GM18517 (cell line): ENCODE measurements at regions not wholly inside any gene's neighbourhood (a gene's known extent, or its start where the extent isn't known, plus 50 kb on each side); places are given as distances from the start of the nearest gene placed in this dataset.
"Not testable (repeated sequence)": the region's sequence is repeated elsewhere in the genome, so short reads cannot be mapped to it uniquely, and the experiment has no call there.

Source experiments
- ATAC-seq: cut with Tn5 transposase; IDR thresholded peaks from one replicate; pipeline ENCODE4 v1.9.1; 2021; ENCODE audit warnings: mild to moderate bottlenecking, moderate library complexity; ENCODE audit not compliant: unreplicated experiment

DNA sequence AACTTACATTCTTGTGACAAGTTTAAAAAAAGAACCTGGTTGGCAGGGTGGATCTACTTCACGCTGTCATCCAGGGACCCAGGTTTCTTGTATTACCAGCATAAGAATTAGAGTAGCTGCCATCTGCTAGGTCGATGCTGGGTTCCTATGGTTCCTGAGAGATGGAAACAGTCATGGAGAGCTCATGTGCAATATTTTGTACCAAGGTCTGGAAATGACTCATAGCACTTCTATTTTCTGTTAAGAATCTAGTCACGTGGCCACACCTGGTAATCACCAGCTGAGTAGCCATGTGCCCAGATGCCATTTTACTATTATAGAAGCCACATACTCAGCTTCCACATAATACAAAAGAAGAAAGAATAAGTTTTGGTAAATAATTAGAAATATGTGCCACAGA, 171.3 kb downstream of the CD83 start:
- ATAC-seq, result no peak

DNA sequence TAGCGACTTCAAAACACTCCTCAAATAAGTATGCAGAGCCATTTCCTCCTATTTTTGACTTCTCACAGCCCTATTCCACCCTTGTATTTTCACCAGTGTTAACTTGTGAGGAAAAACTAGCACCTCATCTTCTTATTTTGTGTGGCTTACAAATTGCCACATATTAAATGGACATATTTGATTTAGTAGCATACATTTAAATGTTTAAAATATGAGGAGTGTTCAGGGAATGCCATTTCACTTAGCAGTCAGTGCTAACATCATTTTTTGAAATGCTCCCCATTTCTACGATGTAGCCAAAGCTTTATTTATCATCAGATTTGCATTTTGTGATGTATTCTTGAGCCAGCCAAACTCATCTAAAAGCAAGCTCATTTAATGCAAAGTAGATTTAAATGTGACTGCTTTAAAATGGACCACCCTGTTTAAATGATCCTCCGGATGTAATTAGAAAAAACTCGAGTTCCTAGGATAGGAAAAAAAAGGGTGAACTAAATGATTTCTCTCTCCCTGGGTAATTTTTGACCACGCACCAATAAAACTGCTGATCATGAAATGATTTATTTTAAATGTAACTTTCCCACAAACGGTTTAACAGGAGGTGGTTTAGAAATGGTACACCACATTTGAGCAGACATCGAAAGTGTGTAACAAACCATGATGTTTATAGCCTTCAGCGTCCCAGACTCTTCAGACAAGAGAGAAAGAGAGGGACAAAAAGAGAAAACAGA, 172.6 kb downstream of the CD83 start:
- no peak for ATAC-seq

DNA sequence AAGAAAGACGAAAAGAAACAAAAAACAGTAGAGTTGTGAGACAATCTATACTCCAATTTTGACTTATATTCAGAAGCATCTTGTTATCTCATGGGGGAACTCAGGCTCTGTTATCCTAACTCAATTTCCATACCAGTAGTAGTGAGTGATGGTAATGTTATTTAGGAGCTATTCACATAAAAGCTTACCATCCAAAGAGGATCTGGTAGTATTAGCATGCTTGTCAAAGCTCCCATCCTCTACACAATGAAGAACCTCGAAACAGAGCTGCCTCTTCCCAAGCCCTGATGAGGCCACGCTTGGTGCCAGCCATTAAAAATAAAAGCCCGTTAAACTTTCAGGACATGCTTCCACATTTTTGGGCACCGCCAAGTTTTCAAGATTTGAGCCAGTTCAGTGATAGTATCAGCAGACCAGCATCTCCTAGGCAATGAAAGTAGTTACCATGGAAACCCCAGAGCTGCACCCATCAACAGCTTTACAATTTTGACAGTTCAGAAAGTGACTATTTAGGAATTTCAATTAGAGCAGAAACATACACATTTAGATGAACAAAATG, 173.3 kb downstream of the CD83 start:
- no peak for ATAC-seq

DNA sequence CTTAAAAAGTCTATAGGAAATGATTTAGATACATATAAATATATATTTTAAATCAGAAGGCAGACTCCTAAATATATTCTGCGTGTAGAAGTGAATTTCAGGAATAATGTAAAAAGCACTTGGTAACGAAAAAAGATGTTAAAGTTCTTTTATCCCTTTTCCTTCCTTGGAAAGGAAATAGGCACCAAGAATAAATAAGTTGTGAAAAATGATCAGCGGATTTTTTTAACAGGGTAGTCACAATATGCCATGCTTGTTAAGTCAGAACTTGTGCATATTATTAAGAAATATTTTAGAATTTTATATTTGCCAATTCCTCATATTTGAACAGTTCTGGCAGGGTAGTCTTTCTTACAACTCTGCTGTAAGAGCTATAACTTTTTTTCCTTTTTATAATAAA, 173.8 kb downstream of the CD83 start:
- ATAC-seq, result no peak

DNA sequence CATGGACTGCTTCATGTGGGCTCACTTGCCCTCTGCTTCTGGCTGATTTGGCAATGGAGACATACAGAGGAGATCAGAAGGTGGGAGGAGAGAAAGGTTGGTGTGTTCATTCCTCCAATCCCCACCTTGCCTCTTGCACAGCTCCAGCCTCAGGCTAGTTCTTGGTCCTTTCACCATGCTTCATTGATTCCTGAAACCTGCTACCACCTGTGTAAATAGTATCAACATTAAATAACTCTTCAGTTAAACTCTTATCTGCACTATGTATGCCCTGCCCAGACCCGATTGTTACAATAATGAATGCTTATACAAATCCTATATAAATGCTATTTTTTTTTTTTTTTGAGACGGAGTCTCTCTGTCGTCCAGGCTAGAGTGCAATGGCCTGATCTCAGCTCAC, 174.5 kb downstream of the CD83 start:
- no peak for ATAC-seq

DNA sequence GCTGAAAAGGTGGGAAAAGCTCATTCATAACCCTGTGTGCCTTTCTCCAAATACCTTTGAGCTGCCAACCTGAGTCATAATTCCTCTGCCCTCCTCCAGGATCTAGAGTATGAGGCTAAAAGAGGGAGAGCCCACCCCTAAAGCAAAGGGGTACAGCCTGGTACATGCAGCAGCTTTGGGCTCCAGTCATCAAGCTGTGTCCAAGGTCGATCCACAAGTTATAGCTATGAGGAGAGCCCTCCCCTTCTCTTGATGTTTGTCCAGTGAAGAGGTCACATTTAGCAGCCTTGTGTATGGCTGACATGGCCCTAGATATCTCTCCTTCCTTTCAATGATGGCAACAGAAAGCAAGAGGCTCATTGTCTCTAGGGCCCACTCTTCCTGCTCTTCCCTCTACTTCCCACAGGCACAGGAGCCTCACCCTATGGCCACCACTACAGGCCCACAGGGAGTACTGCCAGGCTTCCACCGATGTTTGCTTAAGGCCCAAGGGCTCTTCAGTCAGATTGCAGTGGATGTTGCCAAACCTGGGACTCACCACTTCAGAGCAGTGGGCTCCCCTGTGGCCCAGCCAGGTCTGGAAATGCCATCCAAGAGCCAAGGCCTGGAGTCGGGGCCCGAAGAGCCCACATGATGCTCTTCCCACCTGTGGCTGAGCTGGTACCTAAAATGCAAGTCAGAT, 176.8 kb downstream of the CD83 start:
- ATAC-seq, result no peak

DNA sequence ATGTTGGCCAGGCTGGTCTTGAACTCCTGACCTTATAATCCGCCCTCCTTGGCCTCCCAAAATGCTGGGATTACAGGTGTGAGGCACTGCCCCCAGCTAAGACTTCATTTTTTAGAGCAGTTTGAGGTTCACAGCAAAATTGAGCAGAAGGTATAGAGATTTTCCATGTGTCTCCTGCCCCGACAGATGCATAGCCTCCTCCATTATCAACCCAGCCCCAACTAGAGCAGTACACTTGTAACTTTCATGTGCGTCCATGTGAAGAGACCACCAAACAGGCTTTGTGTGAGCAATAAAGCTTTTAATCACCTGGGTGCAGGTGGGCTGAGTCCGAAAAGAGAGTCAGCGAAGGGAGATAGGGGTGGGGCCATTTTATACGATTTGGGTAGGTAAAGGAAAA, 179.1 kb downstream of the CD83 start:
- not testable (repeated sequence) for ATAC-seq

DNA sequence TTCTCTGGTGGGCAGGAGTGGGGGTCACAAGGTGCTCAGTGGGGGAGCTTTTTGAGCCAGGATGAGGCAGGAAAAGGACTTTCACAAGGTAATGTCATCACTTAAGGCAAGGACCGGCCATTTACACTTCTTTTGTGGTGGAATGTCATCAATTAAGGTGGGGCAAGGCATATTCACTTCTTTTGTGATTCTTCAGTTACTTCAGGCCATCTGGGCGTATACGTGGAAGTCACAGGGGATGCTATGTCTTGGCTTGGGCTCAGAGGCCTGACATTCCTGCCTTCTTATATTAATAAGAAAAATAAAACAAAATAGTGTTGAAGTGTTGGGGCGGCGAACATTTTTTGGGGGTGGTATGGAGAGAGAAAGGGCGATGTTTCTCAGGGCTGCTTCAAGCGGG, 179.5 kb downstream of the CD83 start:
- ATAC-seq, result not testable (repeated sequence)

DNA sequence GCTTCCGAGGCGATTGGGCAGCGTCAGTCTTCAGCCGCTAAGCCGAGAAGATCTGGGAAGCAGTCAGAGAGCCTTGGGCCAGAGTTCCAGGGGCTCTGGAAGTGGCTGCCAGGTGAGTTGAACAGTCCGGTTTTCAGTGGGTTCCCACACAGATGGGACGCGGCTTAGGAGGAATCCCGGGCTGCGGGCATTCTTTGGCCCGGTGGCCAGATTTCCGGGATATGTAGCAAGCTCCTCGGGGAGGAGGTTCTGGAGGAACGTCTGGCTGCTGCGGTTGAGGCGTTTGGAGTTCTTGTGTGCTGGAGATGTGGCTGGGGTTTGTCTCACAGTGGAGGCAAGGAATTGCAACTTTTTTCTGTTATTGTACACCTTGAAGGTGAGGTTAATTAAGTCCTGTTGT, 182.6 kb downstream of the CD83 start:
- not testable (repeated sequence) for ATAC-seq

DNA sequence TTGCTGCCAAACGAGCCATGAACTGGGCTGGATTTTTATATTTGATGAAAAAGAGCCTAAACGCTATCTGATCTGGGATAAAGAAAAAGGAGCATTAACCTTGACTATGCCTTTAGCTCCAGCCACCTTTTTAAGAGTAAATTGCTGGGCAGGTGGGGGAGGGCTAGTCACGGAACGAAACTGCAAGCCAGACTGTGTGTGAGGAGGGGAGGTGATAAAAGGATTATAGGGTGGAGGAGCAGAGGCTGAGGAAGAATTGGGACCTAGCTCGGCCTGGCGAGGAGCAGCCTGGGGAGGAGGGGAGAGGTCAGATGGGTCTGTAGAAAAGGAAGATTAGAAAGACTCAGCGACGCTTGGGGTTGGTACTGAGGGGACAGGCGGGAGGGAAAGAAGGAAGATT, 183.1 kb downstream of the CD83 start:
- not testable (repeated sequence) for ATAC-seq

DNA sequence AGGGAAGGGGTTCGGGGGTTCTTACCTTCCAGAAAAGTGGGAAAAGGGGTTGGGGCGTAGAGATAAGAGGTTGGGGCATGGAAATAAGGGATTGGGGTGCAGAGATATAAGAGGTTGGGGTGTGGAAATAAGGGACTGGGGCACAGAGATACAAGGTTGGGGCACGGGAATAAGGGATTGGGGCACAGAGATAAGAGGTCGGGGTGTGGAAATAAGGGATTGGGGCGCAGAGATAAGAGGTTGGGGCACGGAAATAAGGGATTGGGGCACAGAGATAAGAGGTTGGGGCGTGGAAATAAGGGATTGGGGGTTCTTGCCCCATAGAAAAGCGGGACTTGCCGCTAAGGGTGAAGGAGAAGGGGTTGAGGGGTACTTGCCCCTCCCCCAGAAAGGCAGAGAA, 183.9 kb downstream of the CD83 start:
- not testable (repeated sequence) for ATAC-seq

DNA sequence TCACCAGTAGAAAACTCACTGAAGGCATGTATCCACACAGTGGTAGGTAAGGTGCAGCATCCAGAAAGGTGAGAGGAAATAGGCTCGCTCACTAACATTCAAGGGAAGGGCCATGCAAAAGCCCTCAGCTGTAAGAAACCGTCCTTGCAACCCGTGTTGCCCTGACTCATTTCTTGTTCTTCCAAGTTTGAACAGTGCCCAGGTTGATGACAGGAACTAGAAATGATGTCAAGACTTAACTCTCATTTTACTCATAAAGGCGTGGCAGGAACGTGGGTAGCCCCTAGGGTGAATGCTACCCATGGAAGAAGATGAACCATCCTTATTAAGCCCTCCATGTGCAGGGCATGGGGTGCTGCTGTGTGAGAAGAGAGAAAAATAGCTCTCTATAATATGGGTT, 187.6 kb downstream of the CD83 start:
- ATAC-seq, result no peak

DNA sequence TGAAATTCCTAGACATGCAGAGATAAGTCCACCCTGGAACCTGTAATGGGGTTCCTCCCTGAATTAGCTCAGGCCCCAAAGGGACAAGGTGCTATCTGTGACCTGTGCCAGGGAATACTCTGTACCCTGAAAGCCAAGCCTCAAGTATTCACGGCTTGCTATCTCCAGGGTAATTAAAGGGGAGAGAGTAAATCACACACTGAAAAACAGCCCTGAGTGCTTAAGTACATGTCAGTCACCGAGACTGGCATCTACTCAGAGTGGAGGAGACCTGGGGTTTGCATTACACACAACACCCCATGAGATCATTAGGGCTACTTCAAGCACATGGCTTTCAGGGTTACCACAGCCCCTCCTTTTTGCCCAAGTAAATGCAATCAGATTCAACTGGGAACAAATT, 188.1 kb downstream of the CD83 start:
- no peak for ATAC-seq

DNA sequence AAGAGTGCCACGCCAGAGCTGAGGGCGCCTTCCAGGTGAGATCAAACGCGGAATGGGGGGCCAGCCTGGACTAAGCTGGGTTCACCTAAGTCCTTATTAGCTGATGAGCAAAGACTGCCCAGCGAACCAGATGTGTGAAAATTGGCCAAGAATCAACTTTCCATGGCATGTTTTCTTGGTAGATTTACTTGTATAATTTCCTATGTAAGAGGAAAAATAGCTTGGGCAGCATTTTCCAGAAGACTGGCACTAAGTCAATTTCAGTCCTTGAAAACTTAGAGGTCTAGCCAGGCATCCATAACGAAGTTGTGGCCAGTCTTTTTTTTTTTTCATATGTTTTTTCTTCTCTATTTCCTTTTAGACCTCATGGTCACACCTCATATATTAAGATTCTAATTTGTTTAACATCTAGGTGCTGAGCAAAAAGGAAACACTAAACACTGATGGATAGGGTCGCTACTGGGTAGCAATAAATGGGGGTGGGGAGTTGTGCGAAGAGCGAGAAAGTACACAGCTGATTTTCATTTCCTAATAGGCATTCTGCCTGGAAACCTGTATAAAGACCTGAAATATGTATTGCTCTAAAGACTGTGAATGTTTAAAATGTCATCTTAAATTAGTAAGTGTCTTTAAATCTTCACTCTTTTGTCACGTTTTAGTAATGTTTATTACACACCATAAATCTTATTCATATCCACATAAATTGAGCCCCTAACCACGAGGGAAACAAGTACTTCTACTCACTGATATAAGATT, 188.8 kb downstream of the CD83 start:
- ATAC-seq, result no peak

DNA sequence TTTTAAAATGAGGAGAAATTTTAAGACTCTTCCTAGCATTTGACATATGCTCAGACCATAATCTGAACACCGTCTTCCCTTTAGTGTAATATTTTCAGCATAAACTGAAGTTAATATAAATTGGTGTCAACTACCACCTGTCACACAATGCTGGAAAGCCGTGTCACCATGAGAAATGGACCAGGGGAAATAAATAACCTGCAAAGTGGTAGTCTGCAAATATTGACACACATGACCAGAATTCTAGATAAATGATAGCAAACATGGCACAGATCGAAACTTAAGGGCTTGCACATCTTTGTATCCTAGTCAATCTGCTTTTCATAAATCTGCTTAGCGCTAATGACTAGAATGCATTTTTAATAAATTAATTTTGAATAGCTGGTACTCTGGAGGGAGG, 191.9 kb downstream of the CD83 start:
- no peak for ATAC-seq

DNA sequence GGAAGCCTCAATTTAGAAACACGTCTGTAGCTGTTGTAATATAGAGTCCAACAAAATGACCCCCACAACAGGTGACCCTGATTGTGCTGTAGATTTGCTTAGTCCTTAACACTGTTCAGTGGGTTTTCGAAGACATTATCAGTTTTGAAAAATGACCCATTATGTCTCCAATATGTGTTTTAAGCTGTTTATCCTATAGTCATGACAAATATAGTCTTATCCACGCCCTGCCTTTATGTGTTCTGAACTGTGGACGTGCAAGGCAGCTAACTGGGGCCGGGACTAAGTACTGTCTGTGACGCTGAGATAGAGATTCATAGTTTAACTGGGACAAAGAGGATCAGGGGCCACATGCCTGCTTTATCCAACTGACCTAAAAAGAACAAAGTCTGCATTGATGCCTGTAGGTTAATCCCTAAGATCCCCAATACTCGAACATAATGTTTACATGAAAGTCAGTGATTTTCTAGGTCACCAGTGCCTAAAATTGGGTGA, 192.4 kb downstream of the CD83 start:
- ATAC-seq, result no peak

DNA sequence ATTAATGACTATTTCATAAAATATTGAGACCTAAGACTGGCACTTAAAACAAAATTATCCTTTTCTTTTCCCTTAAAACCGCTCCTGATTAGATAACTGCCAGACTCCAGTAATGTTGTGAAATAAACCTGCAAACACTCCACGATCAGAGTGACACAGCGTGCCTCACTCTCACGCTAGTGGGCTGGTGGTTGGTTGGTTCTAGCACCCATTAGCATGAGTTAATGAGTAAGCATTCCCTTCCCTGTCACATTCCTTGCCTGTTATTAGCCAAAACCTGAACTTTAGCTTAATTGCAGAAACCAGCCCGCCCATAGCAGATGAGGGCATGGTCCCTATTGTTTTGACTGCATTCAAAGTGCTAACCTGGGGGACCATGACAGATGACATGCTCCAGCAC, 193.4 kb downstream of the CD83 start:
- ATAC-seq, result no peak

DNA sequence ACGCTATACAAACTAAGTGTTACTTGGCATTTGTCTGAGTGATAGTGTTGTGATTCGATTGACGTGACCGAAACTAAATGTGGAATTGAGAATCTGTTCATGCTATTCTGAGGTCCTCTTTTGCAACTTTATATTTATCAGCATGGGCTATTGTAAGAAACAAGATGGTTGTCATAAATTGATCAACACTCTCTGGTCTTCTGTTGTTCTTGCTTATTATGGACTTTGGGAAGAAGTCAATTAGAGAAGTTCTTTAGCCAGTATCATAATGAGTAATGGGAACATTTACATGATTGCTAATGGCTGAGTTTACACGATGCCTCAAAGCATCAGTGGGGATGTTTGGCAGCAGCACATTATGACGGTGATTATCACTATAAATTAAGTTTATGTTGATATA, 195.0 kb downstream of the CD83 start:
- ATAC-seq, result no peak

DNA sequence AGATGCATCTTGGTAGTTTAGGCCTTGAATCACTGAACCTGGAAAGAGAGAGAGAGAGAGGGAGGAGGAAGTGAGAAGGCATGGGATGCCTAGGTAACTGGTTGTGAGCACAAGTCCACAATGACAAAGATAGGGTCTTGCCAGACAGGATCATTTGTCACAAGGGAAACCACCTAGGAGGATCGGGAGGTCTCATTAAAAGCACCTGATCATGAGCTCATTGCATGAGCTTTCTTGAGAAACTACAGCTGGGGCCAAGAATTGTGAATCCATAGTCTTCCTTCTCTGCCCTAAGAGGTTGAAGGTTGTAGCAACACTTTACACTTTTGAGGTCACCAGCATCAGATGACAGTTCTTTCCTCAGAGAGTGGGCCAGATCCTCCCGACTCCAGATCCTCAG, 195.7 kb downstream of the CD83 start:
- no peak for ATAC-seq

DNA sequence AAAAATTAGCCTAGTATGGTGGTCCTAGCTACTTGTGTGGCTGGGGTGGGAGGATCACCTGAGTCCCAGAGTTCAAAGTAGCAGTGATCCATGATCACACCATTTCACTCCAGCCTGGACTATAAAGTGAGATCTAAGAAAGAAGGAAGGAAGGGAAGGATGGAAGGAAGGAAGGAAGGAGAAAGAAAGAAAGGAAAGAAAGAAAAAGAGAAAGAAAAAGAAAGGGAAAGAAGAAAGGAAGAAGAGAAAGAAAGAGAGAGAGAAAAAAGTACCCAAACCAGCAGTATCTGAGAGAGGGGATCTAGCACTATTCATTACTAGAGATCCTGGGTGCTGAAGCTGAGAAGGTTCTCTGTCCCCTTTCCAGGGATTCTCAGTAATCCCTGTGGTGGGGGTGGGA, 197.8 kb downstream of the CD83 start:
- no peak for ATAC-seq

DNA sequence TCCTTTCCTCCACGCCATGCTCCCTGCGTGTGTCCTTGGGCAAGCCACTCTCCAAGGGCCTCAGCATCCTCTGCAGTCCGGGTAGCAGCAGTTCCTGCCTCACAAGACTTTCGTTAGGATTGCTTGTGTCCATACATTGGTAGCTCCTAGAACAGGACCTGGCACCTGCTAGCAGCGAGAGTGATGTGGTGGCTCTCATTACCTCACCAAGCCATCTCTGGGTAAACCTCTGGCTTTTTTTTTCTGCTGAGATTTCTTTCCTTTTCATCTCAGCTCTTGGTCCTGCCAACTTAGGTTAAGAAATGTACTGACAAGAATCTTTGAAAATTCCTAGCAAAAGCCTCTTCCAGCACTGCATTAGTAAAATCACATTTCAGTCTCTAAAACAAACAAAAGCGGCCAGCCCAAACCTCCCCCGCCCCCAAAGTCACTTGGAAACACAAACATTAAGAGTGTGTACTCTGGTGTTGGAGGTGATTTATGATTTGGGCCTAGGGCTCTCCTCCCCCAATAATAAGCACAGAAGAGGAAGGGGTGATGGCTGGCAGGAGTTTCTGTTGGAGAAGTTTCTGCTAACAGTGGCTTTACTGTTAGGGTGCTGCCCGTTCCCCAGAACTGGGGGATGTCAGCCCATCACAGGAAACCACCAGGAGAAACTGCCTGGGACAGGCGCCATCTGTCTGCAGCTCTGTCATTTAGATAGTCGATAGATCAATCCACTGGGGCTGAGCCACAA, 199.2 kb downstream of the CD83 start:
- no peak for ATAC-seq
